Liver (tissue), 3 donors: ENCODE measurements at regions not wholly inside any gene's neighbourhood (a gene's known extent, or its start where the extent isn't known, plus 50 kb on each side); places are given as distances from the start of the nearest gene placed in this dataset.

ENCODE experiments used
- CTCF ChIP-seq: fragments of 150-350 bp; IDR thresholded peaks from 2 replicates; pipeline ENCODE4 v1.5.1; 2017; ENCODE audit warnings: improper control_type of control experiment, low read depth, low read length; ENCODE audit not compliant: missing input control
- FOXA1 ChIP-seq: IDR thresholded peaks from 2 replicates; pipeline ENCODE4 v1.6.1; 2016; ENCODE audit warnings: antibody characterized with exemption
- FOXA2 ChIP-seq: IDR thresholded peaks from 2 replicates; pipeline ENCODE4 v1.6.1; 2016; ENCODE audit warnings: antibody characterized with exemption
- GABPA ChIP-seq, 2 donors: IDR thresholded peaks in 1 of 2; conservative IDR thresholded peaks in 1 of 2; 2 replicates each; pipeline ENCODE4 v1.6.1; 2016; ENCODE audit warnings: antibody characterized with exemption in 2 of 2, mild to moderate bottlenecking in 1 of 2, moderate library complexity in 1 of 2
- JUND ChIP-seq, 2 donors: IDR thresholded peaks; 2 replicates each; pipeline ENCODE4 v1.6.1; 2016; ENCODE audit warnings: antibody characterized with exemption in 2 of 2
- MAX ChIP-seq: IDR thresholded peaks from 2 replicates; pipeline ENCODE4 v1.6.1; 2016; ENCODE audit warnings: antibody characterized with exemption
- RAD21 ChIP-seq, 2 donors: IDR thresholded peaks; 2 replicates each; pipeline ENCODE4 v1.6.1; 2016; ENCODE audit warnings: antibody characterized with exemption in 2 of 2, mild to moderate bottlenecking in 2 of 2
- SP1 ChIP-seq: IDR thresholded peaks from 2 replicates; pipeline ENCODE4 v1.6.1; 2018; ENCODE audit warnings: antibody characterized with exemption, mild to moderate bottlenecking
- TAF1 ChIP-seq: conservative IDR thresholded peaks from 2 replicates; pipeline ENCODE4 v1.6.1; 2016; ENCODE audit warnings: antibody characterized with exemption, mild to moderate bottlenecking
- TF ChIP-seq, protein P1 (sequence below): IDR thresholded peaks from 2 replicates; pipeline ENCODE4 v1.6.1; 2016; ENCODE audit warnings: antibody characterized with exemption
- TF ChIP-seq, protein P2 (sequence below): IDR thresholded peaks from 2 replicates; pipeline ENCODE4 v1.6.1; 2016; ENCODE audit warnings: antibody characterized with exemption
- donor health status: healthy.
- donor health status: healthy.

DNA sequence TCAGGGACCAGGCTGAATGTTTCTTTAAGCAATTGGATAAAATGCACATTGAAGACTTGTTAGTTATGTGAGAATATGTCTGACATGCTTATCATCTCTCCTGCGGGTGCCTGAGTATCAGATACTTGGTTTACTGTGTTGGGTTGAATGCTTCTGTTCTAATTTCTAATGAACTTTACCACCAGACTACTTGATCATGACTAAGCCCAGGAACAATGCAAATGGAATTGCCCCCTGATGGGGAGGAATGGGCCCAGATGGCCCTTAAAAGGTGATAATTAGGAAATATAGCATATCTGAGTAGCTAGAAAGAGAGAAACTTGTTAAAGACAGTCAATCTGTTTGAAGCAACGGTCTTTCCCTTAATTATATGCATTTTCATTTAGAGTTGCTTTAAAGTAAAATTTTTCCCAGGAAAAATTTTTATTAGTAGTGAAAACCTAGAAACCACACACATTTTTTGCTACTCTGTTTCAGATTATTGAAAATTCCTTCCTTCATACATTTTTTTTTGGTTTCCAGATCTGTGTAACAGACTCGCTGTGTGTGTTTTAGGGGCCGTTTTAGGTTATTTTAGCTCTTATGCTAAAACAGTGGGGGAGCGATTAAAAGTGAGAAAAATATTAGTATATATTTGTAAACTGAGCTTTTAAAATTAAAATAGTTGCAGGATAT is 186.6 kb downstream of the TM9SF2 start:
- TF ChIP-seq CTCF, result no peak
- no peak for TF ChIP-seq JUND (IDR thresholded peaks at IDR 0.05)
- no peak for TF ChIP-seq SP1
- no peak for TF ChIP-seq FOXA2
- no peak for TF ChIP-seq MAX
- TF ChIP-seq, protein P1, sequence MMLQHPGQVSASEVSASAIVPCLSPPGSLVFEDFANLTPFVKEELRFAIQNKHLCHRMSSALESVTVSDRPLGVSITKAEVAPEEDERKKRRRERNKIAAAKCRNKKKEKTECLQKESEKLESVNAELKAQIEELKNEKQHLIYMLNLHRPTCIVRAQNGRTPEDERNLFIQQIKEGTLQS, result no peak
- TF ChIP-seq, protein P2, sequence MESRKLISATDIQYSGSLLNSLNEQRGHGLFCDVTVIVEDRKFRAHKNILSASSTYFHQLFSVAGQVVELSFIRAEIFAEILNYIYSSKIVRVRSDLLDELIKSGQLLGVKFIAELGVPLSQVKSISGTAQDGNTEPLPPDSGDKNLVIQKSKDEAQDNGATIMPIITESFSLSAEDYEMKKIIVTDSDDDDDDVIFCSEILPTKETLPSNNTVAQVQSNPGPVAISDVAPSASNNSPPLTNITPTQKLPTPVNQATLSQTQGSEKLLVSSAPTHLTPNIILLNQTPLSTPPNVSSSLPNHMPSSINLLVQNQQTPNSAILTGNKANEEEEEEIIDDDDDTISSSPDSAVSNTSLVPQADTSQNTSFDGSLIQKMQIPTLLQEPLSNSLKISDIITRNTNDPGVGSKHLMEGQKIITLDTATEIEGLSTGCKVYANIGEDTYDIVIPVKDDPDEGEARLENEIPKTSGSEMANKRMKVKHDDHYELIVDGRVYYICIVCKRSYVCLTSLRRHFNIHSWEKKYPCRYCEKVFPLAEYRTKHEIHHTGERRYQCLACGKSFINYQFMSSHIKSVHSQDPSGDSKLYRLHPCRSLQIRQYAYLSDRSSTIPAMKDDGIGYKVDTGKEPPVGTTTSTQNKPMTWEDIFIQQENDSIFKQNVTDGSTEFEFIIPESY, result no peak
- no peak for TF ChIP-seq RAD21 (IDR thresholded peaks at IDR 0.05)
- no peak for TF ChIP-seq GABPA (IDR thresholded peaks at IDR 0.05 in 1 of 2, conservative IDR thresholded peaks at IDR 0.05 in 1 of 2)
- TF ChIP-seq TAF1, result no peak
- no peak for TF ChIP-seq FOXA1
